Liver (tissue), 3 donors: ENCODE measurements at regions not wholly inside any gene's neighbourhood (a gene's known extent, or its start where the extent isn't known, plus 50 kb on each side); places are given as distances from the start of the nearest gene placed in this dataset.

Experiments
- EGR1 ChIP-seq, 2 donors: IDR thresholded peaks; 2 replicates each; pipeline ENCODE4 v1.6.1; 2016 to 2018; ENCODE audit warnings: antibody characterized with exemption in 2 of 2, low read depth in 2 of 2
- FOXA1 ChIP-seq: IDR thresholded peaks from 2 replicates; pipeline ENCODE4 v1.6.1; 2016; ENCODE audit warnings: antibody characterized with exemption
- GABPA ChIP-seq, 2 donors: IDR thresholded peaks in 1 of 2; conservative IDR thresholded peaks in 1 of 2; 2 replicates each; pipeline ENCODE4 v1.6.1; 2016; ENCODE audit warnings: antibody characterized with exemption in 2 of 2, mild to moderate bottlenecking in 1 of 2, moderate library complexity in 1 of 2
- MAX ChIP-seq: IDR thresholded peaks from 2 replicates; pipeline ENCODE4 v1.6.1; 2016; ENCODE audit warnings: antibody characterized with exemption
- NR2F2 ChIP-seq: IDR thresholded peaks from 2 replicates; pipeline ENCODE4 v1.6.1; 2016; ENCODE audit warnings: antibody characterized with exemption
- REST ChIP-seq: IDR thresholded peaks from 2 replicates; pipeline ENCODE4 v1.6.1; 2016; ENCODE audit warnings: antibody characterized with exemption, mild to moderate bottlenecking
- RXRA ChIP-seq, 2 donors: IDR thresholded peaks; 2 replicates each; pipeline ENCODE4 v1.6.1; 2017 to 2018; ENCODE audit warnings: antibody characterized with exemption in 2 of 2, mild to moderate bottlenecking in 1 of 2
- SP1 ChIP-seq: IDR thresholded peaks from 2 replicates; pipeline ENCODE4 v1.6.1; 2018; ENCODE audit warnings: antibody characterized with exemption, mild to moderate bottlenecking
- TAF1 ChIP-seq: conservative IDR thresholded peaks from 2 replicates; pipeline ENCODE4 v1.6.1; 2016; ENCODE audit warnings: antibody characterized with exemption, mild to moderate bottlenecking
- TF ChIP-seq, protein P1 (sequence below): fragments of 150-350 bp; IDR thresholded peaks from 2 replicates; pipeline ENCODE4 v1.5.1; 2017; ENCODE audit warnings: improper control_type of control experiment, low read depth, low read length; ENCODE audit not compliant: missing input control
- TF ChIP-seq, protein P2 (sequence below): IDR thresholded peaks from 2 replicates; pipeline ENCODE4 v1.6.1; 2016; ENCODE audit warnings: antibody characterized with exemption
- donor health status: healthy.
- donor health status: healthy.

GRCh38 chr22:48498526-48499331 is 1328.9 kb downstream of the BRD1 start:
- no peak for TF ChIP-seq REST
- no peak for TF ChIP-seq SP1
- TF ChIP-seq, protein P1, sequence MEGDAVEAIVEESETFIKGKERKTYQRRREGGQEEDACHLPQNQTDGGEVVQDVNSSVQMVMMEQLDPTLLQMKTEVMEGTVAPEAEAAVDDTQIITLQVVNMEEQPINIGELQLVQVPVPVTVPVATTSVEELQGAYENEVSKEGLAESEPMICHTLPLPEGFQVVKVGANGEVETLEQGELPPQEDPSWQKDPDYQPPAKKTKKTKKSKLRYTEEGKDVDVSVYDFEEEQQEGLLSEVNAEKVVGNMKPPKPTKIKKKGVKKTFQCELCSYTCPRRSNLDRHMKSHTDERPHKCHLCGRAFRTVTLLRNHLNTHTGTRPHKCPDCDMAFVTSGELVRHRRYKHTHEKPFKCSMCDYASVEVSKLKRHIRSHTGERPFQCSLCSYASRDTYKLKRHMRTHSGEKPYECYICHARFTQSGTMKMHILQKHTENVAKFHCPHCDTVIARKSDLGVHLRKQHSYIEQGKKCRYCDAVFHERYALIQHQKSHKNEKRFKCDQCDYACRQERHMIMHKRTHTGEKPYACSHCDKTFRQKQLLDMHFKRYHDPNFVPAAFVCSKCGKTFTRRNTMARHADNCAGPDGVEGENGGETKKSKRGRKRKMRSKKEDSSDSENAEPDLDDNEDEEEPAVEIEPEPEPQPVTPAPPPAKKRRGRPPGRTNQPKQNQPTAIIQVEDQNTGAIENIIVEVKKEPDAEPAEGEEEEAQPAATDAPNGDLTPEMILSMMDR = no peak
- no peak for TF ChIP-seq EGR1 (IDR thresholded peaks at IDR 0.05; ENCODE audit: low read depth in 2 of 2)
- TF ChIP-seq RXRA (IDR thresholded peaks at IDR 0.05) = no peak
- no peak for TF ChIP-seq GABPA (IDR thresholded peaks at IDR 0.05 in 1 of 2, conservative IDR thresholded peaks at IDR 0.05 in 1 of 2)
- no peak for TF ChIP-seq MAX
- TF ChIP-seq NR2F2 = no peak
- no peak for TF ChIP-seq FOXA1
- no peak for TF ChIP-seq TAF1
- TF ChIP-seq, protein P2, sequence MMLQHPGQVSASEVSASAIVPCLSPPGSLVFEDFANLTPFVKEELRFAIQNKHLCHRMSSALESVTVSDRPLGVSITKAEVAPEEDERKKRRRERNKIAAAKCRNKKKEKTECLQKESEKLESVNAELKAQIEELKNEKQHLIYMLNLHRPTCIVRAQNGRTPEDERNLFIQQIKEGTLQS = no peak
